NOMO-1 treated with DMSO at 0.1 percent for 48 hours (cell line): ENCODE measurements at regions not wholly inside any gene's neighbourhood (a gene's known extent, or its start where the extent isn't known, plus 50 kb on each side); places are given as distances from the start of the nearest gene placed in this dataset.

ENCODE experiments used
- DNase-seq: peaks from one replicate; lab custom pipeline; 2025; ENCODE audit not compliant: unreplicated experiment; lab: John Stamatoyannopoulos, UW

- no peak for DNase-seq
These were observed 671.3 kb downstream of the MRPL39 start for GRCh38 chr21:24935991-24936390.

- no peak for DNase-seq
These were observed 696.7 kb downstream of the MRPL39 start for GRCh38 chr21:24910591-24910990.

- DNase-seq = no peak
These were observed 703.2 kb downstream of the MRPL39 start for GRCh38 chr21:24903994-24904635.

GRCh38 chr21:24899138-24899537 lies 708.1 kb downstream of the MRPL39 start:
- DNase-seq = no peak

GRCh38 chr21:24897883-24898282 lies 709.4 kb downstream of the MRPL39 start:
- no peak for DNase-seq

- DNase-seq = no peak
These were observed 710.6 kb downstream of the MRPL39 start for GRCh38 chr21:24896735-24897124.

GRCh38 chr21:24895885-24896734 lies 711.2 kb downstream of the MRPL39 start:
- DNase-seq = peak; percentile 27

GRCh38 chr21:24894324-24894723 lies 713.0 kb downstream of the MRPL39 start:
- DNase-seq = no peak

GRCh38 chr21:24890021-24890420 lies 717.3 kb downstream of the MRPL39 start:
- no peak for DNase-seq

- DNase-seq = no peak
These were observed 725.8 kb downstream of the MRPL39 start for GRCh38 chr21:24881506-24881905.

GRCh38 chr21:24870633-24871032 lies 736.6 kb downstream of the MRPL39 start:
- no peak for DNase-seq

- no peak for DNase-seq
These were observed 737.4 kb downstream of the MRPL39 start for GRCh38 chr21:24869862-24870261.

- DNase-seq = no peak
These were observed 739.2 kb downstream of the MRPL39 start for GRCh38 chr21:24868117-24868516.

GRCh38 chr21:24861471-24861870 lies 745.8 kb downstream of the MRPL39 start:
- DNase-seq = no peak

- DNase-seq = no peak
These were observed 751.0 kb downstream of the MRPL39 start for GRCh38 chr21:24856326-24856725.

GRCh38 chr21:24852610-24853195 lies 754.6 kb downstream of the MRPL39 start:
- no peak for DNase-seq

GRCh38 chr21:24850121-24850520 lies 757.2 kb downstream of the MRPL39 start:
- no peak for DNase-seq

- DNase-seq = no peak
These were observed 762.6 kb downstream of the MRPL39 start for GRCh38 chr21:24844671-24845070.

- DNase-seq = no peak
These were observed 767.0 kb downstream of the MRPL39 start for GRCh38 chr21:24840287-24840686.

- DNase-seq = no peak
These were observed 774.3 kb downstream of the MRPL39 start for GRCh38 chr21:24832961-24833360.

GRCh38 chr21:24829397-24829796 lies 777.9 kb downstream of the MRPL39 start:
- DNase-seq = no peak

GRCh38 chr21:24826822-24827221 lies 780.5 kb downstream of the MRPL39 start:
- no peak for DNase-seq
